ENCODE measurements at regions not wholly inside any gene's neighbourhood (a gene's known extent, or its start where the extent isn't known, plus 50 kb on each side); places are given as distances from the start of the nearest gene placed in this dataset.
A peak's percentile ranks its signal among the peaks of the same experiment; 100 is the strongest.

DNA sequence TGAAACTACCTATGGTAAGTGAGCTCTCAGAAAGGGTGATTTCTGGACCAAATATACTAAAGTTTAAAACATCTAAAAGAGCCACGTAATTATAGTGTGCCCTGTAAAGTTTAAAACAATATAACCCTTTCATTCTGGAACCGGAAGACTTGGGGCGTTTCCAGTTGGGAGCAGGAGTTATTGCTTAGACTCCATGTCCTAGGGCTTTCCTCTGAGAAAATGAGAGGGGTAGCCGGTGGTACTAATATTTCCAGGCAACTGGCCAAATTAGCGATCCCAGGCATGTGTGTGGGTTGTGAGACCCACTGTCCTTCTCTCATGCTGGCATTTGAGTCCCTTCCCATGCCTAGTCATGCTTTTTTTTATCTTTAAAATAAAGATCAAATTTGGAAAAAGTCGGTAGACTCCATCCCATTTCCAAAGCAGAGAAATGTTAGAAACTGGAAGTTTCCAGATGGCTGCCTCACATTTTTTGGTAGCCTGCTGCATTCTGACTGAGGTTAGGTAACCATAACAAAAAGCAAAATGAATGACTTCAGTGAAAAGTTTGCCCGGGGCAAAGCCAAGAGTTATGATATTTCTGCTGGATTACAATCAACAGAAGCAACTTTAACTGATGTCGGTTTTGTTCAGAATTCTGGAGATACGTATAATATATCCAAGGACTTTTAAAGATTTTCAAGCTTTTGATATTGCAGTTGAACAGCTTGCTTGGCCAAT lies 227.4 kb downstream of the SS18 start:
- ChIA-PET CTCF (no interaction called here), POLR2A (ENCODE audit: low non-redundant PET) (no interaction called here)
- H3K27ac ChIP-seq: no peak overlapping the region
- DNase-seq (ENCODE audit: low spot score): no peak
- TF ChIP-seq, protein P1, sequence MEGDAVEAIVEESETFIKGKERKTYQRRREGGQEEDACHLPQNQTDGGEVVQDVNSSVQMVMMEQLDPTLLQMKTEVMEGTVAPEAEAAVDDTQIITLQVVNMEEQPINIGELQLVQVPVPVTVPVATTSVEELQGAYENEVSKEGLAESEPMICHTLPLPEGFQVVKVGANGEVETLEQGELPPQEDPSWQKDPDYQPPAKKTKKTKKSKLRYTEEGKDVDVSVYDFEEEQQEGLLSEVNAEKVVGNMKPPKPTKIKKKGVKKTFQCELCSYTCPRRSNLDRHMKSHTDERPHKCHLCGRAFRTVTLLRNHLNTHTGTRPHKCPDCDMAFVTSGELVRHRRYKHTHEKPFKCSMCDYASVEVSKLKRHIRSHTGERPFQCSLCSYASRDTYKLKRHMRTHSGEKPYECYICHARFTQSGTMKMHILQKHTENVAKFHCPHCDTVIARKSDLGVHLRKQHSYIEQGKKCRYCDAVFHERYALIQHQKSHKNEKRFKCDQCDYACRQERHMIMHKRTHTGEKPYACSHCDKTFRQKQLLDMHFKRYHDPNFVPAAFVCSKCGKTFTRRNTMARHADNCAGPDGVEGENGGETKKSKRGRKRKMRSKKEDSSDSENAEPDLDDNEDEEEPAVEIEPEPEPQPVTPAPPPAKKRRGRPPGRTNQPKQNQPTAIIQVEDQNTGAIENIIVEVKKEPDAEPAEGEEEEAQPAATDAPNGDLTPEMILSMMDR (conservative IDR thresholded peaks at IDR 0.05; ENCODE audit: low read depth): no peak

- H3K27ac ChIP-seq: no peak overlapping the region
- no peak for DNase-seq (ENCODE audit: low spot score)
- ChIA-PET POLR2A (ENCODE audit: low non-redundant PET) (no interaction called here), CTCF (no interaction called here)
- TF ChIP-seq, protein P1 (conservative IDR thresholded peaks at IDR 0.05; ENCODE audit: low read depth): no peak
These were observed 236.6 kb downstream of the SS18 start for GRCh38 chr18:25853691-25854433.

- TF ChIP-seq, protein P1 (conservative IDR thresholded peaks at IDR 0.05; ENCODE audit: low read depth): no peak
- ChIA-PET POLR2A (ENCODE audit: low non-redundant PET) (no interaction called here), CTCF (no interaction called here)
- no peak for DNase-seq (ENCODE audit: low spot score)
- H3K27ac ChIP-seq: no peak overlapping the region
These were observed 246.6 kb downstream of the SS18 start for GRCh38 chr18:25843791-25844190.

DNA sequence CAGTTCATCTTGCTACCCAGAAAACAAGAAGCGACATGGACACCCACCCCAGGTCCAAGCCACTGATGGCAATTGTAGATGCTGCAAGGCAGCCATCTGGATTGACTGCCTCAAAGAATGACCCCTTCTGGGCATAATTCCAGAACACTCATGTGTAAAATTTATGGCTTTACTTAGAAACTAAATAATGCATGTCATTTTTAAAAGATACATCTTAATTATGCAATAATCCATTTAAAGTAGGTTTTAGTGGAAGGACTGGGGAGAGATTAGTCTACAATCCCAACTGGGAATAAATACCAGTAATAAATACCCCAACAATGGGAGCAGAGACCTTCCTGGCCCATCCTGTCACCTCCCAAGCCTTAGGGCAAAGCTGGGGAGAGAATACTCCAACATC lies 247.7 kb downstream of the SS18 start:
- DNase-seq (ENCODE audit: low spot score): no peak
- TF ChIP-seq, protein P1 (conservative IDR thresholded peaks at IDR 0.05; ENCODE audit: low read depth): no peak
- H3K27ac ChIP-seq: no peak overlapping the region
- ChIA-PET POLR2A (ENCODE audit: low non-redundant PET) (no interaction called here), CTCF (no interaction called here)

DNA sequence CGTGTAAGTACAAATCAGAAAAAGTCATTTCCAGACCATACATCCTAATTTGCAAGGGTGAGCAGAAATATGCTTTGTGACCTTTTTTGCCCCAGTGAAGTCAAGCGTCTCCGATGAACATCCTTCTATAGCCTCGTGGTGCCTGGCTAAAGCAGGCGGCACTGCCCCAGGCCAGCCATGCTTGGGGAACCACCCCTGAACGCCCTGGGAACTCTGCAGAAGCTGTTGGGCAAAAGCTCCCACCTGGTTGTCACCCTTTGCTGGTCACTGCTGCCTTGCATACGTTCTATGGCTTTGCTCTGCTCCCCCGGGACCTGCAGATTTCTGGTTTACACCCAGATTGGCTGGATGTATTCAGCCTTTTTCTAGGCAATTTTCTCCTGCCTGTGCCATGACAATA lies 256.4 kb downstream of the SS18 start:
- POLR2A ChIA-PET (ENCODE audit: low non-redundant PET): no interaction called here
- TF ChIP-seq, protein P1 (conservative IDR thresholded peaks at IDR 0.05; ENCODE audit: low read depth): no peak
- no peak for DNase-seq (ENCODE audit: low spot score)
- CTCF ChIA-PET: no interaction called here
- H3K27ac ChIP-seq: no peak overlapping the region

- TF ChIP-seq, protein P1 (conservative IDR thresholded peaks at IDR 0.05; ENCODE audit: low read depth): peak; percentile 60
- peak; percentile 21 for DNase-seq (ENCODE audit: low spot score)
- POLR2A ChIA-PET (ENCODE audit: low non-redundant PET): no interaction called here
- CTCF ChIA-PET: no interaction called here
- no peak overlapping the region for H3K27ac ChIP-seq
These were observed 258.3 kb downstream of the SS18 start for GRCh38 chr18:25832001-25832604.

All from RWPE1 (cell line).